HK-2 (cell line): ENCODE measurements at regions not wholly inside any gene's neighbourhood (a gene's known extent, or its start where the extent isn't known, plus 50 kb on each side); places are given as distances from the start of the nearest gene placed in this dataset.
A peak's percentile ranks its signal among the peaks of the same experiment; 100 is the strongest.
"Not testable (repeated sequence)": the region's sequence is repeated elsewhere in the genome, so short reads cannot be mapped to it uniquely, and the experiment has no call there.

Experiments used
- DNase-seq: peaks from one replicate; pipeline ENCODE4 v3.0.0-alpha.2; 2018; ENCODE audit not compliant: unreplicated experiment

- no peak for DNase-seq
These were observed 106.9 kb upstream of the ZNF746 start for GRCh38 chr7:149604521-149604920.

GRCh38 chr7:149600669-149601330, 103.2 kb upstream of the ZNF746 start:
- DNase-seq, result not testable (repeated sequence)

GRCh38 chr7:149599636-149600206, 102.1 kb upstream of the ZNF746 start:
- no peak for DNase-seq

- DNase-seq, result peak; percentile 17
These were observed 101.2 kb upstream of the ZNF746 start for GRCh38 chr7:149598721-149599308.

GRCh38 chr7:149597789-149598188, 100.2 kb upstream of the ZNF746 start:
- DNase-seq, result not testable (repeated sequence)

- no peak for DNase-seq
These were observed 97.9 kb upstream of the ZNF746 start for GRCh38 chr7:149595541-149595940.

GRCh38 chr7:149595078-149595477, 97.5 kb upstream of the ZNF746 start:
- DNase-seq, result no peak

- DNase-seq, result no peak
These were observed 91.3 kb upstream of the ZNF746 start for GRCh38 chr7:149588930-149589329.

- no peak for DNase-seq
These were observed 89.3 kb upstream of the ZNF746 start for GRCh38 chr7:149586646-149587645.

GRCh38 chr7:149584530-149584929, 86.9 kb upstream of the ZNF746 start:
- no peak for DNase-seq

- DNase-seq, result no peak
These were observed 86.4 kb upstream of the ZNF746 start for GRCh38 chr7:149584009-149584408.

- DNase-seq, result no peak
These were observed 82.7 kb upstream of the ZNF746 start for GRCh38 chr7:149580328-149580727.

- not testable (repeated sequence) for DNase-seq
These were observed 81.8 kb upstream of the ZNF746 start for GRCh38 chr7:149579365-149579764.

GRCh38 chr7:149574428-149574827, 76.8 kb upstream of the ZNF746 start:
- DNase-seq, result not testable (repeated sequence)

- no peak for DNase-seq
These were observed 75.9 kb upstream of the ZNF746 start for GRCh38 chr7:149573519-149573918.

GRCh38 chr7:149572920-149573319, 75.3 kb upstream of the ZNF746 start:
- not testable (repeated sequence) for DNase-seq

- no peak for DNase-seq
These were observed 73.2 kb upstream of the ZNF746 start for GRCh38 chr7:149570784-149571183.

- DNase-seq, result no peak
These were observed 72.3 kb upstream of the ZNF746 start for GRCh38 chr7:149569726-149570422.

GRCh38 chr7:149569025-149569725, 71.6 kb upstream of the ZNF746 start:
- no peak for DNase-seq

GRCh38 chr7:149568218-149568617, 70.6 kb upstream of the ZNF746 start:
- DNase-seq, result no peak

GRCh38 chr7:149566103-149566502, 68.5 kb upstream of the ZNF746 start:
- no peak for DNase-seq
